ENCODE measurements at regions not wholly inside any gene's neighbourhood (a gene's known extent, or its start where the extent isn't known, plus 50 kb on each side); places are given as distances from the start of the nearest gene placed in this dataset.

DNA sequence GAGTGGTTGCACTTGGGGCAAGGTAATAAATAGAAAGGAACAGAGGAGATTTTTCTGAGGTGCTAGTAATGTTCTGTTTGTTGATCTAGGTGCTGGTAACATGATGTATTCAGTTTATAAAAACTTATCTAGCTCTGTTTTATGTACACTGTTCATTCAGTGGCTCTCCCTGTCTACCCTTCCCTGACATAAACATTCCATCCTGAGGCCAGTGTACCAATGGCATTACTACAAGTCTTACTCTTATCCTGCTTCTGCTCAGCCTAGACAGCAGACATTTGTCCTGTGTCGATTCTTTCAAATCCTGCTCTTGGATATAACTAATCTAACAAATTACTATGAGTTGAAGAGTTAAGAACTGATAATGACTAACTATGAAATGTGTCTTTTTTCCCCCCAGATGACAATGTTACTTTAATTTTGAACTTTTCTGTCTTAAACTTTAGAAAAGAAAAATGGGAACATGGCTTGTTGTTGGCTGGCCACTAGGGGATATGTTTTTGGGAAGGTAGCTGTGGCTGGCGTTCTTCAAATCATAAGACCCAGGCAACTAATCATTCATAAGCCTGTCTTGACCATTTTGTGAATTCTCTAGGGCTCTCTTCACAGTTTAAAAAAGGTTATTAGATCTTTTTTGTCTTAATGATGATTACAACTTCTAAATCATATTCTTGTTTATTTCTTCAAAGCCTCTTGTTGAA is 390.9 kb downstream of the PBX1 start:
- no peak for DNase-seq (ENCODE audit: low read depth in 3 of 3)

- DNase-seq (ENCODE audit: low read depth in 3 of 3): no peak
Observed at GRCh38 chr1:164948101-164948500, 389.1 kb downstream of the PBX1 start.

GRCh38 chr1:164937291-164937690 is 378.3 kb downstream of the PBX1 start:
- no peak for DNase-seq (ENCODE audit: low read depth in 3 of 3)

DNA sequence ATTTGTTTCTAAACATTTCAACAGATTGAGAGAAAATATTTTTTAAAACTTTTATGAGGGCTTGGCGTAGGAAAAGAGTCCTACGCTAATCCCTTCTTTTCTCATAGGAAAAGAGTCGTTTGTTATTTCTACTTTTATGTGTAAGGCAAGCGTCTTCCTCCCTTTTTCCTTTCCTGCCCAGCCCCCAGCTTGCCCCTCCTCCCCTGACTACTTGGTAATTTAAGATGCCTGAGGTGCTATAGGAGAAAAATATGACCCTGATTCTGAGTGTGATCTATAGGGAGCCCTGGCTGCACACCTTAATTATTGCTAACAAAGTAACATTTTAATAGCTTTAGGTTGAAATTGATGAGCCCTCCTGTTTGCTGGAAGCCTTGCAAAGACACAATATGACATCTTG is 373.6 kb downstream of the PBX1 start:
- DNase-seq (ENCODE audit: low read depth in 3 of 3): no peak

DNA sequence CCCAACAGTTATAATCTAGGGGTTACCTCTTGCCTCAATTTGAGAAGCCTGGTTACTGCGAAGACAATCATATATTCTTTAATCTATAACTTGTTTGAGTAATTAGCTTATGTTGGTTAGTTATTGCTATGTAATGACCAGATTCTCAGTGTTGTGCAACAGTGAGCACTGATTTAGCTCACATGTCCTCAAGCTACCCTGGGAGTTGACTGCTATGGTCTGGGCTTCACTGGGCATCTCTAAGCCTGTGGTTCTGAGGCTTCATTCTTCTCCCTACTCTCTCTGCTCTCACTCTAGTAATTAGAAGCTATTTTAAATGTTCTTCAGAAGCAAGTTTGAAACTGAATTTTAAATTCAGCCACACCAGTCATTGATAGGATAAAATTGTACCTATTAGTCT is 371.8 kb downstream of the PBX1 start:
- no peak for DNase-seq (ENCODE audit: low read depth in 3 of 3)

DNA sequence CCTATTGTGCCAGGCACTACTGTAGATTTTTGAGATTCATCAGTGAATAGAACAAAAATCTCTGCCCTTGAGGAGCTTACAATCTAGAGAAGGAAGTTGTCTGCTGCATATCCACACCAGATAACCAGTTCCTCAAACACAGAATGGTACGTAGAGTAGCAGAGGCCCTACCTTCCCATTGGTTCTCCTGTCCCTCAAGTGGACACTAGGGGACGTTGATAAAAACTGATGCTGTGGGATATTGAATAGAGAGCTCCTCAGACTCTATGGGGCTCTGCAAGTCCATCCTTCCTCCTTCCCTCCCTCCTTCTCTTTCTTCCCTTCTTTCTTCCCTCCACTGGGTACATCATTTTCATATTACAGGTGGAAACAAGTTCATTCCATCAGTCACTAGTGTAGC is 371.3 kb downstream of the PBX1 start:
- no peak for DNase-seq (ENCODE audit: low read depth in 3 of 3)

- DNase-seq (ENCODE audit: low read depth in 3 of 3): no peak
Observed at GRCh38 chr1:164928232-164928812, 369.3 kb downstream of the PBX1 start.

DNA sequence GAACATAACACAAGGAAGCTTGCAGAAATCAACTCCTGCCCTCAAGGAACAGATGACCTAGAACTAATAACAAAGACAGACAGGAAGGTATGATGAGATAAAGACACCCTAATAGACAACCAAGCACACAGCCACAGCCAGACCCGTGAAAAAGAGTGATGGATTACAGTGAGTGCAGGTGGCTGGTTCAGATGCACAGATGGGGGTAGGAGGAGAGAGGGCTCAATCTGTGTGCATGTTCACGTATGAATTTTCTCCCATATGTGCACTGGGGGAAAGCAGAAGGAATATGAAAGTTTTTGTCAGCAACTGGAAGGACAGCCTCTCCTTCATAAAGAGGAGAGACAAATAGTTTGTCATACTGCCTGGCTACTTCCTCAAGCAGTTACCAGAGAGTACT is 367.1 kb downstream of the PBX1 start:
- DNase-seq (ENCODE audit: low read depth in 3 of 3): no peak

DNA sequence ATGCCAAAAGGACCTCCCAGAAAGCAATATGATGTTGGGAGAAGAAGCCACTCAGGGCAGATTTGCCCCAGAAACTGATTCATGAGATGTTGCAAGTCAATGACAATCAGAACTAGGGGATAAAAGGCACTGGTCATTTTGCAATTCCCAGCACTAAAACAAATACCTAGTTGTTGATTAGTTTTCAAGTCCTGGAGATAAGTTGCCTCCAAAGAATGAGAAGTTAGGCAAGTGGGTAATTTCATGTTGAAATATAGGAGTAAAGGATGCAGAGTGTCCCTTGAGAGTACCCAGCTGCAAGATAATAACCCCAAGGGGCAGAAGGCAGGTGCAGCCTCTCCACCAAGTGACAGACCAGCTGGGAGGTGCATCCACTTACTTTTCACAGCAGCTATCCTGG is 363.6 kb downstream of the PBX1 start:
- no peak for DNase-seq (ENCODE audit: low read depth in 3 of 3)

DNA sequence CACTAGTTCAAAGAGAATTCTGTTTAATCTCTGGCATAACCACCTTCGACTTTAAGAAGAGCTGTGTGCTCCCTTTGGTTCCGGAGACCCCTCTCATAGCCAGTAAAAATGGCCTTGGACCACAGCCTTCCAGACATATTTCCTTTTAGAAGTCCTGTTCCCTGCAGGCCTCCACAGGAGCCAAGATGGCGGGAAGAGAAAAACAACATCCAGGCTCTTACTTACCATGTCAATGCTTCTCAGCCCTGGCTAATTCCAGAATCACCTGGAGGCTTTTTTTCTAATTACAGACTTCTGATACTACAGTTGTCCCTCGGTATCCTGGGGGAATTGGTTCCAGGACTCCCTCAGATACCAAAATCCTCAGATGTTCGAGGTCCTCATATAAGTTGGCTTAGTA is 362.5 kb downstream of the PBX1 start:
- DNase-seq (ENCODE audit: low read depth in 3 of 3): no peak

DNA sequence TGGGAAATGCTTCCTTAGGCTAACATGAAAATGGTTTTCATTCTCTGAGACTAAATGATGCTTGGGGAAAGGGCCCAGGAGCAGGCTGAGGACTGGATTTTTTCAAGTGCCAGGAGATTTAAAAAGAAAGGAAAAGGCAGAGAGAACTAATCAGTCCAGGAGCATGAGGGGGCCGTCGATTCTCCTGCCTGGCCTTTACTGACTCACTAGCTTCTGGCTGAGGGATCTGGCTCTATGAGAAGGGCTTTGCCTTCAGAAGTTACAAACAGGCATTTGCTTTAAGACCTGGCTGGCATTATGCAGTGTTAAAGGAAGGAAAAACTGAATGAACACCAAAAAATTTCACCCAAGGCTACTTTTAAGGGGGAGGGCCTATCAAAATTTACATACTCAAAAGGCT is 359.2 kb downstream of the PBX1 start:
- no peak for DNase-seq (ENCODE audit: low read depth in 3 of 3)

DNA sequence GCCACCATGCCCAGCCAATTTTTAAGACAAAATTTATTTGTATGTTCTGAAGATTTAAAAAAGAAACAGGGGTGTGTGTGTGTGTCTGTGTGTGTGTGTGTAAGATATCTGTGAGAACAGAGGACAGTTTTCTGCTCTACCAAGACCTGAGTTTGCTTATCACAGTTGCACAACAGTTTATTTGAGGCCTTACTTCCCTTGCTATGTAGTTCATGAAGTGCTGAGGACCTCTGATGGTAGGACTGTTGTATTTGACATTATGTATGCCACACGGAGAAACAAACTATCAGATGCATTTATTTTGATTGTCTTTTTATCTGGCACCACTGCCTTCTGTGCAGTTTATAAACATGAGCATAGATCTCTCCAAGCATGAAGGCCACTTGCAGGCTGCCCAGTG is 355.2 kb downstream of the PBX1 start:
- DNase-seq (ENCODE audit: low read depth in 3 of 3): no peak

DNA sequence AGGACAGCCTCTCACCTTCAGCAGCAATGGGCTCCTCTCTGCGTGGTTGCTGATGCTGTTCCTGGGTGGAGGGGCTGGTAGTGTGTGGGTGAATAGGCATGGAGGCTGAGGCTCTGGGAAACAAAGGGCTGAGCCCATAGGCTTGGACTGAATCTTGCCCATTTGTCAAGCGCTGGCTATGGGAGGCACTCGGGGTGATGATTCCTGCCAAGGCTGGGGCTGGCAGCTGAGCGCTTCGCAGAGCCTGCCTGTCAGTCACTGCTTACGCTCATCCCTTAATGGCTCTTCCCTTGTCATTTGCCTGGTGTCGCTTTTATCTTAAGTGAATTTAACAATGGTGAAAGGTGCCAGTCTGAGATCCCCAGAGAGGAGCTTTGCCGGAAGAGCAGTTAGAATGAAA is 353.3 kb downstream of the PBX1 start:
- DNase-seq (ENCODE audit: low read depth in 3 of 3): no peak

DNA sequence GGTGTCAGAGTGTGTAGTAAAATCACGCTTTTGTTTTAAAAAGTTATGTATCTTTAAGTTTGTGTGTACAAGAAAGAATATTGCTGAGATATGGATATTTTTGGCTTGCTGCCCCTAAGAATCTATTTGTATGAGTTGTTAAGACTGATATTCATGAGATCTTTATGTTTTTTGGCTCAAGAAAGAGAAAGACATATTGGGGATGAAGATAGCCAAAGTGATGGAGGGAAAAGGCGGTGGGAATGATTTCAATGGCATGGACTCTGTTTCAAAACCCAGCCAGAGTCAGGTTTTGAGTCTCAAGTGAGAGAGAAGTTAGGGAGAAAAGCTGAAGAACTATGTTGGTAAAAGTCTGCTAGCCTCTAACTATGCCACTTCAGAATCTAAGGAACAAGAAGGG is 351.7 kb downstream of the PBX1 start:
- DNase-seq (ENCODE audit: low read depth in 3 of 3): no peak

DNA sequence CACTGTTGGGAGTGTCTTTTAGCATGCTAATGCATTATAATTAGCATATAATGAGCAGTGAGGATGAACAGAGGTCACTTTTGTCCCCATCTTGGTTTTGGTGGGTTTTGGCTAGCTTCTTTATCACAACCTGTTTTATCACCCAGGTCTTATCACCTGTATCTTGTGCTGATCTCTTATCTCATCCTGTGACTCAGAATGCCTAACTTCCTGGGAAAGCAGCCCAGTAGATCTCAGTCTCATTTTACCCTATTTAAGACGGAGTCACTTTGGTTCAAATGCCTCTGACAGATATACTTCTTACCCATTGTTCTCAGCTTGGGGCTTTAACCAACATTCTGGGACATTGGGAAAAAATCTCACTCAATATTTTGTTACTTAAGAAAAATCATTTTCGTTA is 348.7 kb downstream of the PBX1 start:
- DNase-seq (ENCODE audit: low read depth in 3 of 3): no peak

- no peak for DNase-seq (ENCODE audit: low read depth in 3 of 3)
Observed at GRCh38 chr1:164905869-164906268, 346.9 kb downstream of the PBX1 start.

- no peak for DNase-seq (ENCODE audit: low read depth in 3 of 3)
Observed at GRCh38 chr1:164902491-164902890, 343.5 kb downstream of the PBX1 start.

Data from stimulated activated CD4-positive, alpha-beta T cell treated with anti-CD3 and anti-CD28 coated beads, TNF-alpha, amount 100 ng/mL, for 24 hours (primary cell).